SKM-1 treated with dmso at 0.1 percent for 144 hours (cell line): ENCODE measurements at regions not wholly inside any gene's neighbourhood (a gene's known extent, or its start where the extent isn't known, plus 50 kb on each side); places are given as distances from the start of the nearest gene placed in this dataset.

ENCODE experiments used
- DNase-seq: peaks from one replicate; lab custom pipeline; 2025; ENCODE audit not compliant: unreplicated experiment; lab: John Stamatoyannopoulos, UW

- no peak for DNase-seq
Measured at GRCh38 chr13:29908416-29909080, 58.1 kb upstream of the UBL3 start.

- DNase-seq, result no peak
Measured at GRCh38 chr13:29907670-29908069, 57.3 kb upstream of the UBL3 start.

- no peak for DNase-seq
Measured at GRCh38 chr13:29906432-29907011, 56.1 kb upstream of the UBL3 start.

- peak; percentile 92 for DNase-seq
Measured at GRCh38 chr13:29905845-29906244, 55.4 kb upstream of the UBL3 start.

GRCh38 chr13:29903996-29904395, 53.6 kb upstream of the UBL3 start:
- no peak for DNase-seq

GRCh38 chr13:29903543-29903942, 53.1 kb upstream of the UBL3 start:
- no peak for DNase-seq

- no peak for DNase-seq
Measured at GRCh38 chr13:29902632-29903305, 52.4 kb upstream of the UBL3 start.

GRCh38 chr13:29901710-29902631, 51.6 kb upstream of the UBL3 start:
- no peak for DNase-seq
